ENCODE measurements at regions not wholly inside any gene's neighbourhood (a gene's known extent, or its start where the extent isn't known, plus 50 kb on each side); places are given as distances from the start of the nearest gene placed in this dataset.
"Not testable (repeated sequence)": the region's sequence is repeated elsewhere in the genome, so short reads cannot be mapped to it uniquely, and the experiment has no call there.

- H3K4me3 ChIP-seq; H3K4me1 ChIP-seq; H3K27me3 ChIP-seq (ENCODE audit: insufficient read depth in 3 of 3, low read length in 2 of 3); H3K36me3 ChIP-seq (ENCODE audit: insufficient read depth in 1 of 2, low read depth in 1 of 2); intact Hi-C loops (cut with DNase I); DNase-seq; H3K27ac ChIP-seq; ATAC-seq; H3K9me3 ChIP-seq: not testable (repeated sequence)
- WGBS, 3 donors, result 51 to 64% (median 56%) methylated on average over 5 of the region's 5 CpGs
Observed at GRCh38 chr11:49562262-49562661, 353.9 kb upstream of the FOLH1 start.

- 35 to 50% (median 39%) methylated on average over 4 of the region's 4 CpGs for WGBS, 3 donors
- DNase-seq; H3K27me3 ChIP-seq (ENCODE audit: insufficient read depth in 3 of 3, low read length in 2 of 3); intact Hi-C loops (cut with DNase I); H3K9me3 ChIP-seq; H3K4me1 ChIP-seq; H3K36me3 ChIP-seq (ENCODE audit: insufficient read depth in 1 of 2, low read depth in 1 of 2); ATAC-seq; H3K4me3 ChIP-seq; H3K27ac ChIP-seq: not testable (repeated sequence)
Observed at GRCh38 chr11:49579492-49579891, 371.1 kb upstream of the FOLH1 start.

- H3K4me3 ChIP-seq; H3K4me1 ChIP-seq; intact Hi-C loops (cut with DNase I); H3K36me3 ChIP-seq (ENCODE audit: insufficient read depth in 1 of 2, low read depth in 1 of 2); H3K27me3 ChIP-seq (ENCODE audit: insufficient read depth in 3 of 3, low read length in 2 of 3); ATAC-seq; H3K27ac ChIP-seq; DNase-seq; H3K9me3 ChIP-seq: not testable (repeated sequence)
- WGBS, 3 donors, result 48 to 72% (median 52%) methylated on average over 2 of the region's 2 CpGs
Observed at GRCh38 chr11:49585495-49585894, 366.7 kb upstream of the OR4C13 start.

- H3K27me3 ChIP-seq (ENCODE audit: insufficient read depth in 3 of 3, low read length in 2 of 3); DNase-seq: not testable (repeated sequence)
Observed at GRCh38 chr11:49608892-49609291, 343.3 kb upstream of the OR4C13 start.

GRCh38 chr11:49623872-49624271, 328.3 kb upstream of the OR4C13 start:
- WGBS, 3 donors, result 35 to 54% (median 52%) methylated on average over 1 of the region's 1 CpG
- intact Hi-C loops (cut with DNase I); H3K4me1 ChIP-seq: not testable (repeated sequence)

More at GRCh38 chr11:49608892-49609291, 343.3 kb upstream of the OR4C13 start:
- H3K27ac ChIP-seq; H3K4me1 ChIP-seq; H3K4me3 ChIP-seq; H3K36me3 ChIP-seq (ENCODE audit: insufficient read depth in 1 of 2, low read depth in 1 of 2); intact Hi-C loops (cut with DNase I); ATAC-seq; H3K9me3 ChIP-seq: not testable (repeated sequence)

GRCh38 chr11:49670705-49671104, 281.5 kb upstream of the OR4C13 start:
- ATAC-seq; intact Hi-C loops (cut with DNase I); H3K4me1 ChIP-seq; H3K27me3 ChIP-seq (ENCODE audit: insufficient read depth in 3 of 3, low read length in 2 of 3); H3K27ac ChIP-seq; DNase-seq; H3K4me3 ChIP-seq; H3K9me3 ChIP-seq; H3K36me3 ChIP-seq (ENCODE audit: insufficient read depth in 1 of 2, low read depth in 1 of 2): not testable (repeated sequence)
- 73 to 74% (median 73%) methylated on average over 2 of the region's 2 CpGs for WGBS, 3 donors

More at GRCh38 chr11:49623872-49624271, 328.3 kb upstream of the OR4C13 start:
- not testable (repeated sequence) for H3K27ac ChIP-seq; DNase-seq; ATAC-seq; H3K9me3 ChIP-seq; H3K27me3 ChIP-seq (ENCODE audit: insufficient read depth in 3 of 3, low read length in 2 of 3); H3K4me3 ChIP-seq; H3K36me3 ChIP-seq (ENCODE audit: insufficient read depth in 1 of 2, low read depth in 1 of 2)

GRCh38 chr11:49702121-49702520, 250.1 kb upstream of the OR4C13 start:
- DNase-seq; H3K27me3 ChIP-seq (ENCODE audit: insufficient read depth in 3 of 3, low read length in 2 of 3); ATAC-seq; H3K27ac ChIP-seq; intact Hi-C loops (cut with DNase I); H3K9me3 ChIP-seq; H3K4me3 ChIP-seq; H3K4me1 ChIP-seq; H3K36me3 ChIP-seq (ENCODE audit: insufficient read depth in 1 of 2, low read depth in 1 of 2): not testable (repeated sequence)
- 22 to 53% (median 43%) methylated on average over 1 of the region's 1 CpG for WGBS, 3 donors

- H3K27me3 ChIP-seq (ENCODE audit: insufficient read depth in 3 of 3, low read length in 2 of 3); H3K4me1 ChIP-seq; H3K36me3 ChIP-seq (ENCODE audit: insufficient read depth in 1 of 2, low read depth in 1 of 2); H3K4me3 ChIP-seq; H3K27ac ChIP-seq; H3K9me3 ChIP-seq; intact Hi-C loops (cut with DNase I); ATAC-seq; DNase-seq: not testable (repeated sequence)
- WGBS, 3 donors, result 78 to 86% (median 80%) methylated on average over 2 of the region's 2 CpGs
Observed at GRCh38 chr11:49750447-49750846, 201.7 kb upstream of the OR4C13 start.

GRCh38 chr11:49750960-49751359, 201.2 kb upstream of the OR4C13 start:
- ATAC-seq; H3K27me3 ChIP-seq (ENCODE audit: insufficient read depth in 3 of 3, low read length in 2 of 3); H3K27ac ChIP-seq; DNase-seq; H3K36me3 ChIP-seq (ENCODE audit: insufficient read depth in 1 of 2, low read depth in 1 of 2); H3K4me1 ChIP-seq; intact Hi-C loops (cut with DNase I); H3K9me3 ChIP-seq; H3K4me3 ChIP-seq: not testable (repeated sequence)

- intact Hi-C loops (cut with DNase I); H3K4me1 ChIP-seq; H3K9me3 ChIP-seq; H3K27me3 ChIP-seq (ENCODE audit: insufficient read depth in 3 of 3, low read length in 2 of 3); H3K36me3 ChIP-seq (ENCODE audit: insufficient read depth in 1 of 2, low read depth in 1 of 2); H3K4me3 ChIP-seq; H3K27ac ChIP-seq; DNase-seq; ATAC-seq: not testable (repeated sequence)
- 92 to 94% (median 94%) methylated on average over 14 to 19 of the region's 20 CpGs for WGBS, 3 donors
Observed at GRCh38 chr11:49780791-49781190, 171.4 kb upstream of the OR4C13 start.

- DNase-seq; ATAC-seq; H3K27me3 ChIP-seq (ENCODE audit: insufficient read depth in 3 of 3, low read length in 2 of 3); H3K4me1 ChIP-seq; H3K27ac ChIP-seq; H3K4me3 ChIP-seq; intact Hi-C loops (cut with DNase I); H3K36me3 ChIP-seq (ENCODE audit: insufficient read depth in 1 of 2, low read depth in 1 of 2); H3K9me3 ChIP-seq: not testable (repeated sequence)
- WGBS, 3 donors, result 64 to 71% (median 66%) methylated on average over 1 of the region's 1 CpG
Observed at GRCh38 chr11:49782000-49782399, 170.2 kb upstream of the OR4C13 start.

GRCh38 chr11:49783841-49784240, 168.3 kb upstream of the OR4C13 start:
- not testable (repeated sequence) for H3K27me3 ChIP-seq (ENCODE audit: insufficient read depth in 3 of 3, low read length in 2 of 3)

More at GRCh38 chr11:49783841-49784240, 168.3 kb upstream of the OR4C13 start:
- H3K36me3 ChIP-seq (ENCODE audit: insufficient read depth in 1 of 2, low read depth in 1 of 2); H3K4me1 ChIP-seq; H3K4me3 ChIP-seq; H3K27ac ChIP-seq; DNase-seq; intact Hi-C loops (cut with DNase I); H3K9me3 ChIP-seq; ATAC-seq: not testable (repeated sequence)
- WGBS, 3 donors, result 82 to 89% (median 83%) methylated on average over 4 of the region's 6 CpGs

Data from psoas muscle (tissue), 7 donors.